AG04450 (cell line): ENCODE measurements at regions not wholly inside any gene's neighbourhood (a gene's known extent, or its start where the extent isn't known, plus 50 kb on each side); places are given as distances from the start of the nearest gene placed in this dataset.

Experiments
- CTCF ChIA-PET: fragments of 300-600, 350-600 bp; formaldehyde crosslinking; extraction: SDS; loops from one replicate; lab custom pipeline; 2022; ENCODE audit warnings: antibody characterized with exemption, inconsistent platforms; lab: Charles Lee
- POLR2A ChIA-PET: fragments of 350-600 bp; formaldehyde crosslinking; extraction: SDS; loops from one replicate; lab custom pipeline; 2021; ENCODE audit warnings: antibody characterized with exemption, inconsistent platforms; lab: Yijun Ruan, JAX
- DNase-seq: peaks from one replicate; pipeline ENCODE4 v3.0.0-alpha.2; 2011; ENCODE audit warnings: low read depth, low spot score
- H3K27ac ChIP-seq: one replicate; pipeline ENCODE4 v1.5.1; 2012; ENCODE audit warnings: low read depth, low read length, control low read depth
- H3K27me3 ChIP-seq: one replicate; pipeline ENCODE4 v1.6.0; 2012; ENCODE audit warnings: low read length; ENCODE audit not compliant: control insufficient read depth, insufficient read depth
- H3K4me3 ChIP-seq: 2 replicates; pipeline ENCODE4 v1.5.1; 2011; ENCODE audit warnings: mild to moderate bottlenecking, low read depth, low read length, control low read depth
- H3K9me3 ChIP-seq: 2 replicates; pipeline ENCODE4 v1.5.1; 2012; ENCODE audit warnings: low read length; ENCODE audit not compliant: control insufficient read depth, insufficient read depth
- TF ChIP-seq, protein P1 (sequence below): IDR thresholded peaks from 2 replicates; pipeline ENCODE4 v1.5.1; 2011; ENCODE audit warnings: low read depth, low read length, control low read depth, inconsistent platforms

GRCh38 chr2:13019781-13020180, 303.0 kb downstream of the TRIB2 start:
- Histone ChIP-seq H3K27ac (no peak overlapping the region), H3K27me3 (peaks cover 3% of the 10 kb centered on the region), H3K9me3 (no peaks in the 10 kb centered on the region), H3K4me3 (no peak overlapping the region)
- POLR2A ChIA-PET = no interaction called here
- CTCF ChIA-PET = interaction anchor here (3.6 kb wide), 1 partner anchor 13 kb away, joined by 16 read pairs; no protein-coding TSS in a partner anchor
- TF ChIP-seq, protein P1, sequence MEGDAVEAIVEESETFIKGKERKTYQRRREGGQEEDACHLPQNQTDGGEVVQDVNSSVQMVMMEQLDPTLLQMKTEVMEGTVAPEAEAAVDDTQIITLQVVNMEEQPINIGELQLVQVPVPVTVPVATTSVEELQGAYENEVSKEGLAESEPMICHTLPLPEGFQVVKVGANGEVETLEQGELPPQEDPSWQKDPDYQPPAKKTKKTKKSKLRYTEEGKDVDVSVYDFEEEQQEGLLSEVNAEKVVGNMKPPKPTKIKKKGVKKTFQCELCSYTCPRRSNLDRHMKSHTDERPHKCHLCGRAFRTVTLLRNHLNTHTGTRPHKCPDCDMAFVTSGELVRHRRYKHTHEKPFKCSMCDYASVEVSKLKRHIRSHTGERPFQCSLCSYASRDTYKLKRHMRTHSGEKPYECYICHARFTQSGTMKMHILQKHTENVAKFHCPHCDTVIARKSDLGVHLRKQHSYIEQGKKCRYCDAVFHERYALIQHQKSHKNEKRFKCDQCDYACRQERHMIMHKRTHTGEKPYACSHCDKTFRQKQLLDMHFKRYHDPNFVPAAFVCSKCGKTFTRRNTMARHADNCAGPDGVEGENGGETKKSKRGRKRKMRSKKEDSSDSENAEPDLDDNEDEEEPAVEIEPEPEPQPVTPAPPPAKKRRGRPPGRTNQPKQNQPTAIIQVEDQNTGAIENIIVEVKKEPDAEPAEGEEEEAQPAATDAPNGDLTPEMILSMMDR = no peak
- no peak for DNase-seq

- Histone ChIP-seq H3K27ac (no peak overlapping the region), H3K27me3 (peaks cover 3% of the 10 kb centered on the region), H3K4me3 (no peak overlapping the region), H3K9me3 (no peaks in the 10 kb centered on the region)
- TF ChIP-seq, protein P1 = no peak
- CTCF ChIA-PET = interaction anchor here (1.8 to 3.6 kb wide), 2 partner anchors 13 to 27 kb away, joined by 6 to 16 read pairs; no protein-coding TSS in a partner anchor
- POLR2A ChIA-PET = no interaction called here
- DNase-seq = no peak
These were observed 303.7 kb downstream of the TRIB2 start for GRCh38 chr2:13020469-13020868.

- Histone ChIP-seq H3K27me3 (no peaks in the 10 kb centered on the region), H3K4me3 (no peak overlapping the region), H3K9me3 (no peaks in the 10 kb centered on the region), H3K27ac (no peak overlapping the region)
- ChIA-PET POLR2A (no interaction called here), CTCF (interaction anchor here (1.8 to 2.7 kb wide), 2 partner anchors 14 to 26 kb away, joined by 6 to 10 read pairs; no protein-coding TSS in a partner anchor)
- TF ChIP-seq, protein P1 = no peak
- DNase-seq = no peak
These were observed 304.8 kb downstream of the TRIB2 start for GRCh38 chr2:13021470-13021957.

GRCh38 chr2:13030606-13031005, 313.9 kb downstream of the TRIB2 start:
- POLR2A ChIA-PET = no interaction called here
- DNase-seq = no peak

DNA sequence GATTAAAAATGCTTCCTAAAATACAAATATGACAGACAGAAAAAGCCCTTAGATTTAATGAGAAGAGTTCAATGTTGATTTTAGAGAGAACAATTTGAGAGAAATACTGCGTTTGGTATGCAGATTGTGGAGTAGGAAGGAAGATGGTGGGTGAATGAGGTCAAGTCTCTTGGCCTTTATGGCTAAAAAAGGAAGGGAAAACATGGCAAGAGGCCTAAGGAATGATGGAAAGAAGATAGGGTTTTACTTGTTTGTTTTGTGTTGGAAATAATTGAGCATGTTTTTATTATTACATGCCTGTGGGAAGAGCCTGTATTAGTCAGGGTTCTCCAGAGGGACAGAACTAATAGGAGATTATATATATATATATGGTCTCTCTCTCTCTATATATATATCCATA, 318.1 kb downstream of the TRIB2 start:
- Histone ChIP-seq H3K9me3 (peaks cover under 1% of the 10 kb centered on the region; the same call in 1 of the 2 replicates), H3K27ac (no peak overlapping the region), H3K27me3 (no peaks in the 10 kb centered on the region), H3K4me3 (no peak overlapping the region)
- TF ChIP-seq, protein P1 = no peak
- POLR2A ChIA-PET = no interaction called here
- no peak for DNase-seq
- CTCF ChIA-PET = interaction anchor here (1.8 kb wide), 1 partner anchor 12 kb away, joined by 6 read pairs; no protein-coding TSS in a partner anchor

More at GRCh38 chr2:13030606-13031005, 313.9 kb downstream of the TRIB2 start:
- H3K4me3 ChIP-seq = no peak overlapping the region
- no peaks in the 10 kb centered on the region for H3K9me3 ChIP-seq
- no peak overlapping the region for H3K27ac ChIP-seq
- H3K27me3 ChIP-seq = no peaks in the 10 kb centered on the region
- CTCF ChIA-PET = no interaction called here
- TF ChIP-seq, protein P1 = no peak
